ENCODE measurements at regions not wholly inside any gene's neighbourhood (a gene's known extent, or its start where the extent isn't known, plus 50 kb on each side); places are given as distances from the start of the nearest gene placed in this dataset.

GRCh38 chr7:40946549-40946948, 756.3 kb downstream of the INHBA start:
- no peak for DNase-seq

GRCh38 chr7:40945788-40946187, 757.1 kb downstream of the INHBA start:
- DNase-seq: no peak

GRCh38 chr7:40944981-40945585, 757.8 kb downstream of the INHBA start:
- no peak for DNase-seq

- no peak for DNase-seq
Observed at GRCh38 chr7:40937879-40938278, 765.0 kb downstream of the INHBA start.

- DNase-seq: no peak
Observed at GRCh38 chr7:40935435-40935834, 767.5 kb downstream of the INHBA start.

- no peak for DNase-seq
Observed at GRCh38 chr7:40923626-40924025, 779.3 kb downstream of the INHBA start.

- DNase-seq: no peak
Observed at GRCh38 chr7:40922316-40922670, 780.6 kb downstream of the INHBA start.

- no peak for DNase-seq
Observed at GRCh38 chr7:40921589-40922315, 781.1 kb downstream of the INHBA start.

GRCh38 chr7:40918701-40919271, 784.0 kb downstream of the SUGCT start:
- DNase-seq: no peak

GRCh38 chr7:40916813-40917212, 782.0 kb downstream of the SUGCT start:
- no peak for DNase-seq

- no peak for DNase-seq
Observed at GRCh38 chr7:40915071-40915470, 780.3 kb downstream of the SUGCT start.
